ENCODE measurements at regions not wholly inside any gene's neighbourhood (a gene's known extent, or its start where the extent isn't known, plus 50 kb on each side); places are given as distances from the start of the nearest gene placed in this dataset.

- ATAC-seq (no peak), DNase-seq (ENCODE audit: low read depth, low spot score) (no peak)
- in situ Hi-C loops (cut with HindIII; ENCODE audit: low pct_unique_long_range_greater_than_20kb, low sequenced_read_pairs) = no loop called here
- Histone ChIP-seq H3K4me3 (ENCODE audit: low read depth in 2 of 2, low read length in 2 of 2) (no peak overlapping the region), H3K36me3 (ENCODE audit: control insufficient read depth, insufficient read depth, low read length) (no peaks in the 10 kb centered on the region), H3K4me1 (ENCODE audit: control insufficient read depth, insufficient read depth, low read length) (no peaks in the 10 kb centered on the region), H3K9me3 (ENCODE audit: control insufficient read depth, insufficient read depth, low read depth, low read length) (no peaks in the 10 kb centered on the region), H3K27ac (ENCODE audit: low read length) (no peak overlapping the region), H3K27me3 (ENCODE audit: control insufficient read depth, insufficient read depth, low read length) (no peaks in the 10 kb centered on the region)
- intact Hi-C loops (cut with micrococcal nuclease; ENCODE audit: unreplicated experiment) = no loop called here
- ChIA-PET POLR2A (no interaction called here), CTCF (no interaction called here)
- no TSS peak for BruUV-seq (replicated peaks)
- TF ChIP-seq SIN3A (IDR thresholded peaks at IDR 0.05; ENCODE audit: borderline replicate concordance, insufficient read depth, low read depth, low read length) (no peak), TCF7L2 (IDR thresholded peaks at IDR 0.05; ENCODE audit: low read depth, low read length) (no peak), CTCF (IDR thresholded peaks at IDR 0.05) (no peak), POLR2AphosphoS5 (IDR thresholded peaks at IDR 0.05; ENCODE audit: low read depth, low read length) (no peak), REST (IDR thresholded peaks at IDR 0.05; ENCODE audit: insufficient read depth in 1 of 2, low read depth in 2 of 2, low read length in 1 of 2) (no peak)
These were observed 114.2 kb downstream of the BASP1 start for GRCh38 chr5:17331651-17332050.

- H3K9me3 ChIP-seq (ENCODE audit: control insufficient read depth, insufficient read depth, low read depth, low read length) = no peaks in the 10 kb centered on the region
- no peak for DNase-seq (ENCODE audit: low read depth, low spot score)
- H3K27ac ChIP-seq (ENCODE audit: low read length) = no peak overlapping the region; the same call in 1 of the 2 replicates
- no peaks in the 10 kb centered on the region for H3K27me3 ChIP-seq (ENCODE audit: control insufficient read depth, insufficient read depth, low read length)
- in situ Hi-C loops (cut with HindIII; ENCODE audit: low pct_unique_long_range_greater_than_20kb, low sequenced_read_pairs) = no loop called here
- no peaks in the 10 kb centered on the region for H3K36me3 ChIP-seq (ENCODE audit: control insufficient read depth, insufficient read depth, low read length)
- no peaks in the 10 kb centered on the region for H3K4me1 ChIP-seq (ENCODE audit: control insufficient read depth, insufficient read depth, low read length)
- no peak for ATAC-seq
- POLR2A ChIA-PET = no interaction called here
- H3K4me3 ChIP-seq (ENCODE audit: low read depth in 2 of 2, low read length in 2 of 2) = no peak overlapping the region
- TF ChIP-seq REST (IDR thresholded peaks at IDR 0.05; ENCODE audit: insufficient read depth in 1 of 2, low read depth in 2 of 2, low read length in 1 of 2) = no peak
- TF ChIP-seq POLR2AphosphoS5 (IDR thresholded peaks at IDR 0.05; ENCODE audit: low read depth, low read length) = no peak
- no peak for TF ChIP-seq CTCF (IDR thresholded peaks at IDR 0.05)
- TF ChIP-seq TCF7L2 (IDR thresholded peaks at IDR 0.05; ENCODE audit: low read depth, low read length) = no peak
- TF ChIP-seq SIN3A (IDR thresholded peaks at IDR 0.05; ENCODE audit: borderline replicate concordance, insufficient read depth, low read depth, low read length) = no peak
- CTCF ChIA-PET = no interaction called here
- no TSS peak for BruUV-seq (replicated peaks)
- intact Hi-C loops (cut with micrococcal nuclease; ENCODE audit: unreplicated experiment) = no loop called here
These were observed 116.3 kb downstream of the BASP1 start for GRCh38 chr5:17333755-17334154.

Data from Panc1 (cell line).